Activated naive CD4-positive, alpha-beta T cell treated with anti-CD3 and anti-CD28 coated beads, Interleukin-2, amount 50 U/mL, for 72 hours (primary cell): ENCODE measurements at regions not wholly inside any gene's neighbourhood (a gene's known extent, or its start where the extent isn't known, plus 50 kb on each side); places are given as distances from the start of the nearest gene placed in this dataset.
A peak's percentile ranks its signal among the peaks of the same experiment; 100 is the strongest.
"Not testable (repeated sequence)": the region's sequence is repeated elsewhere in the genome, so short reads cannot be mapped to it uniquely, and the experiment has no call there.

Experiments
- ATAC-seq, 2 donors: fragments of 150-1000 bp; cut with Tn5 transposase; 2 replicates each; pipeline ENCODE4 v1.10.0; 2021; ENCODE audit warnings: mild to moderate bottlenecking in 2 of 2, moderate library complexity in 2 of 2
- DNase-seq, 2 donors: peaks; one replicate each; pipeline ENCODE4 v3.0.0; 2021 to 2022; ENCODE audit warnings: low spot score in 2 of 2
- H3K27ac Mint-ChIP-seq, 2 donors: one replicate each; pipeline ENCODE4 v1.8.0; 2022; ENCODE audit warnings: mild to moderate bottlenecking in 2 of 2, mixed read lengths in 2 of 2
- H3K36me3 Mint-ChIP-seq, 2 donors: one replicate each; pipeline ENCODE4 v1.8.0; 2022; ENCODE audit warnings: mixed read lengths in 2 of 2
- H3K9me3 Mint-ChIP-seq, 2 donors: one replicate each; pipeline ENCODE4 v1.8.0; 2022; ENCODE audit warnings: mixed read lengths in 2 of 2

- Mint-ChIP-seq H3K27ac (no peak overlapping the region), H3K9me3 (peaks cover 0 to 3% of the 10 kb centered on the region in 2 donors), H3K36me3 (no peaks in the 10 kb centered on the region)
- no peak for ATAC-seq
- DNase-seq = no peak
Observed at GRCh38 chr4:72901553-72901952, 168.0 kb downstream of the COX18 start.

DNA sequence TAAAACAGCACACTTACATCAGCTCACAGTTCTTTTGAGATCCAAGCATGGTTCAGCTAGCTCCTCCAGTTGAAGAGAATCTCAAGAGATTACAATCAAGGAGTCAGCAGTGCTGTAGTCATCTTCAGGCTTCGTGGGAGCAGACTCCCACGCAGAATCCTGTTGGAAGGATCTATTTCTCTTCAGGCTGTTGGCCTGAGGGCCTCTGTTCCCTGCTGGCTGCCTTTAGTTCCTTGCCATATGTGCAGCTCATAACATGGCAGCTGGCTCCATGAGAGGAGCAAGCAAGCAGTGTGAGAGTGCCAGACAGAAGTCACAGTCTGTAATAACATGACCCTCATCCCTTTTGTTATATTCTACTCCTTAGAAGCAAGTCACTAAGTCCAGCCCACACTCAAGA is 168.6 kb downstream of the COX18 start:
- no peaks in the 10 kb centered on the region for H3K36me3 Mint-ChIP-seq
- DNase-seq (no peak), ATAC-seq (no peak)
- peaks cover 0 to 3% of the 10 kb centered on the region in 2 donors for H3K9me3 Mint-ChIP-seq
- no peak overlapping the region for H3K27ac Mint-ChIP-seq

GRCh38 chr4:72899621-72900020 is 169.9 kb downstream of the COX18 start:
- ATAC-seq = no peak
- no peaks in the 10 kb centered on the region for H3K36me3 Mint-ChIP-seq
- H3K9me3 Mint-ChIP-seq = no peaks in the 10 kb centered on the region
- H3K27ac Mint-ChIP-seq = no peak overlapping the region
- no peak for DNase-seq

GRCh38 chr4:72899214-72899613 is 170.3 kb downstream of the COX18 start:
- Mint-ChIP-seq H3K27ac (no peak overlapping the region), H3K9me3 (no peaks in the 10 kb centered on the region), H3K36me3 (no peaks in the 10 kb centered on the region)
- ATAC-seq (no peak), DNase-seq (no peak)

- no peak for ATAC-seq
Observed at GRCh38 chr4:72896515-72896914, 173.0 kb downstream of the COX18 start.

GRCh38 chr4:72895408-72895807 is 174.1 kb downstream of the COX18 start:
- no peak for DNase-seq
- ATAC-seq = no peak
- H3K36me3 Mint-ChIP-seq = no peaks in the 10 kb centered on the region
- no peak overlapping the region for H3K27ac Mint-ChIP-seq
- H3K9me3 Mint-ChIP-seq = no peaks in the 10 kb centered on the region

More at GRCh38 chr4:72896515-72896914, 173.0 kb downstream of the COX18 start:
- no peaks in the 10 kb centered on the region for H3K9me3 Mint-ChIP-seq
- no peak overlapping the region for H3K27ac Mint-ChIP-seq
- H3K36me3 Mint-ChIP-seq = no peaks in the 10 kb centered on the region
- no peak for DNase-seq

GRCh38 chr4:72893354-72894066 is 176.0 kb downstream of the COX18 start:
- Mint-ChIP-seq H3K36me3 (no peaks in the 10 kb centered on the region), H3K9me3 (no peaks in the 10 kb centered on the region), H3K27ac (no peak overlapping the region)
- ATAC-seq = no peak
- no peak for DNase-seq

GRCh38 chr4:72888331-72888730 is 181.2 kb downstream of the COX18 start:
- Mint-ChIP-seq H3K36me3 (no peaks in the 10 kb centered on the region), H3K27ac (no peak overlapping the region)
- no peak for ATAC-seq

GRCh38 chr4:72887152-72887551 is 182.4 kb downstream of the COX18 start:
- no peak for ATAC-seq
- no peak overlapping the region for H3K27ac Mint-ChIP-seq
- no peaks in the 10 kb centered on the region for H3K36me3 Mint-ChIP-seq
- H3K9me3 Mint-ChIP-seq = peaks cover 0 to 6% of the 10 kb centered on the region in 2 donors
- no peak for DNase-seq

More at GRCh38 chr4:72888331-72888730, 181.2 kb downstream of the COX18 start:
- H3K9me3 Mint-ChIP-seq = peaks cover 0 to 2% of the 10 kb centered on the region in 2 donors
- no peak for DNase-seq

DNA sequence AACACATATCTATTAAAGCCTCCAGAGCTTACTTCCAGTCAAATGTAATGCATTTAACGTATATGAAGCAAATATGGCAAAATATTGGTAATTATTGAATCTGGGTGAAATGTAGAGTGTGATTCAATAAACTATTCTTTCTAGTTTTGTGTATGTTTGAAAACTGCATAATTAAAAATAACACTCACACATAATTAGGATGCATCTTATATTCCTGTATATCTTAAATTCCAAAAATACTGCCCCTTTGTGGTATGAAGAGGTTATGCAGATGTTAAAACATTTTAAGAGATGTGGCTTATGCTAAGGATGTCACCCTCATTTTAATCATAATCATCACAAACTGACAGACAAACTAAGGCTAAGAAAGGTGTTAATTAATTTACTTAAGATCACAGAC is 182.9 kb downstream of the COX18 start:
- Mint-ChIP-seq H3K9me3 (peaks cover 4 to 6% of the 10 kb centered on the region in 2 donors), H3K27ac (no peak overlapping the region), H3K36me3 (no peaks in the 10 kb centered on the region)
- ATAC-seq (no peak), DNase-seq (no peak)

GRCh38 chr4:72884225-72884624 is 185.3 kb downstream of the COX18 start:
- ATAC-seq, H3K36me3 Mint-ChIP-seq, H3K27ac Mint-ChIP-seq, H3K9me3 Mint-ChIP-seq, DNase-seq: not testable (repeated sequence)

DNA sequence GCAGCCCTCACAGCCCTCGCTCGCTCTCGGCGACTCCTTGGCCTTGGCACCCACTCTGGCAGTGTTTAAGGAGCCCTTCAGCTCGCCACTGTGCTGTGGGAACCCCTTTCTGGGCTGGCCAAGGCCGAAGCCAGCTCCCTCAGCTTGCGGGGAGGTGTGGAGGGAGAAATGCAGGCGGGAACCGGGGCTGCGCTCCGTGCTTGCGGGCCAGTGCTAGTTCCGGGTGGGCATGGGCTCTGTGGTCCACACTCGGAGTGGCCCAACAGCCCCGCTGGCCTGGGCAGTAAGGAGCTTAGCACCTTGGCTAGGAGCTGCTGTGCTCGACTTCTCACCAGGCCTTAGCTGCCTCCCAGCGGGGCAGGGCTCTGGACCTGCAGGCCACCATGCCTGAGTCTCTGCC is 192.6 kb downstream of the COX18 start:
- H3K27ac Mint-ChIP-seq = no peak overlapping the region
- H3K36me3 Mint-ChIP-seq = no peaks in the 10 kb centered on the region
- ATAC-seq = no peak

DNA sequence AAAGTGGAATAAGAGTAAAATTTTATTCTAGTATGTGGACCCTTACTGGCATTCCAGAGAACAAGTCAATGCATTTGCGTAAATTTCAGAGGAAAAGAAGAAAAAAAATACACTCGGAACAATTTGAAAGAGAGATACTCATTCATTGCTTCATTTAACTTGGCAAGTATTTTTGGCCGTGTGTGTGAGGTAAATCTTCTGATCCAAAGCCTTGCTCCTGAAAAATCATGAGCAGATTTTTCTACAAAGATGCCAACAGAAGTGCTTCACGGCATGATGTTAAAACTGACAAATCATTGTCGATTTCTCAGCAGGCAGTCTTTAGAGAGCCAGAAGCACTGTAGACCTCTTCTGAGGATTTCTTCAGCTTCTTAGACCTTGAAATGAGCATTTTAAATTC is 194.0 kb downstream of the COX18 start:
- Mint-ChIP-seq H3K9me3 (peaks cover 3 to 9% of the 10 kb centered on the region in 2 donors), H3K27ac (no peak overlapping the region), H3K36me3 (no peaks in the 10 kb centered on the region)
- DNase-seq = no peak
- ATAC-seq = no peak

More for the DNA sequence above, 192.6 kb downstream of the COX18 start:
- DNase-seq = no peak
- H3K9me3 Mint-ChIP-seq = peaks cover 0 to 7% of the 10 kb centered on the region in 2 donors

DNA sequence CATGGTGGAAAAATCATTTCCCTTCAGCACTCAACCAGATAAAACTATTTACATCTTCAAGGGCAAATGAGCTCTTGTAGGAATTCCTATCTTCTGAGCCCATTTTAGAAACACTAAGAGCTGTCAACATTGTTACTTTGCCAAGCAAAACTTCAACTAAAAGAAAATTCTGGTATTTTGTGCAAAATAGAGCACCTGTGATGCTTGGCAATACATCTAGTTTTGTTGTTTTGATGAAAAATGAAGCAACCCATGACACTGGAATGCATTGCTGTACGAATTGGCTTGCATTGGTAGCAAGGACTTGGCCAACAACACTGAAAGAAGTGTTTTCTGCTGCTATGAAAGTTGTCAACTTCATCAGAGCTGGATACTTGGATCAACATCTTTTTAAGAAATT is 194.4 kb downstream of the COX18 start:
- Mint-ChIP-seq H3K36me3 (no peaks in the 10 kb centered on the region), H3K27ac (no peak overlapping the region), H3K9me3 (peaks cover 3 to 11% of the 10 kb centered on the region in 2 donors)
- ATAC-seq = no peak
- DNase-seq = no peak

- DNase-seq = no peak
- Mint-ChIP-seq H3K27ac (no peak overlapping the region), H3K9me3 (peaks cover 5 to 17% of the 10 kb centered on the region in 2 donors), H3K36me3 (no peaks in the 10 kb centered on the region)
- peak in 1 of 2 donors; percentile 68 for ATAC-seq
Observed at GRCh38 chr4:72864898-72865297, 204.6 kb downstream of the COX18 start.

- H3K9me3 Mint-ChIP-seq = peaks cover 5 to 17% of the 10 kb centered on the region in 2 donors
- H3K27ac Mint-ChIP-seq = peak overlapping the region in 1 of 2 donors; percentile 4
- not testable (repeated sequence) for DNase-seq, H3K36me3 Mint-ChIP-seq
- ATAC-seq = peak in 1 of 2 donors; percentile 67
Observed at GRCh38 chr4:72864277-72864676, 205.2 kb downstream of the COX18 start.

DNA sequence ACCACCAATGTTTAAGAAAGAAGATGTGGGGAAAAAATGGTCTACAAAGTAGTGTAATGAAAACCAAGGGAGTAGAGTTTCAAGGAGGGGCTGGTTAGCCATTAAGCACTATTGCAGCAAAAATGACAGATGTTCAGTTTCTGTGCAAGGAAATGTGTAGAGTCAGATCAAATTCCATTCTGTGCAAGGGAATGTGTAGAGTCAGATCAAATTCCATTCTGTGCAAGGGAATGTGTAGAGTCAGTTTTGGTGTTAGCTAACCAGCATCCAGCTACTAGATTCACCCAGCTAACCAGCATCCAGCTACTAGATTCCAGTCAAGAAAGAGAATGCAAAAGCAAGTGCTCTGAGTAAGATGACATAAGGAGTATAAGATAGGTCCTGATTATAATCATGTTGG is 208.8 kb downstream of the COX18 start:
- DNase-seq = no peak
- ATAC-seq = no peak
- Mint-ChIP-seq H3K36me3 (no peaks in the 10 kb centered on the region), H3K27ac (no peak overlapping the region), H3K9me3 (peaks cover 5 to 7% of the 10 kb centered on the region in 2 donors)

- no peaks in the 10 kb centered on the region for H3K36me3 Mint-ChIP-seq
Observed at GRCh38 chr4:72858328-72858727, 211.2 kb downstream of the COX18 start.

More at GRCh38 chr4:72858328-72858727, 211.2 kb downstream of the COX18 start:
- ATAC-seq (peak in 1 of 2 donors; percentile 52), DNase-seq (no peak)
- Mint-ChIP-seq H3K9me3 (no peaks in the 10 kb centered on the region), H3K27ac (no peak overlapping the region)
